IPS-20b (cell line): ENCODE measurements at regions not wholly inside any gene's neighbourhood (a gene's known extent, or its start where the extent isn't known, plus 50 kb on each side); places are given as distances from the start of the nearest gene placed in this dataset.

Experiments used
- H3K27ac ChIP-seq: one replicate; pipeline ENCODE4 v1.5.1; 2013; ENCODE audit warnings: low read length
- H3K27me3 ChIP-seq: 2 replicates; pipeline ENCODE4 v1.6.1; 2013; ENCODE audit warnings: mild to moderate bottlenecking, low read length, inconsistent platforms; ENCODE audit not compliant: insufficient read depth
- H3K36me3 ChIP-seq: 2 replicates; pipeline ENCODE4 v1.6.1; 2013; ENCODE audit warnings: low read depth, mild to moderate bottlenecking, inconsistent platforms, low read length, moderate library complexity; ENCODE audit not compliant: insufficient read depth
- H3K4me1 ChIP-seq: 2 replicates; pipeline ENCODE4 v1.6.1; 2013; ENCODE audit warnings: mild to moderate bottlenecking, control low read depth, inconsistent platforms, low read length, moderate library complexity; ENCODE audit not compliant: insufficient read depth
- H3K4me3 ChIP-seq: 2 replicates; pipeline ENCODE4 v1.5.1; 2013; ENCODE audit warnings: mild to moderate bottlenecking, low read length, inconsistent platforms
- H3K9ac ChIP-seq: 2 replicates; pipeline ENCODE4 v1.6.1; 2013; ENCODE audit warnings: low read depth, mild to moderate bottlenecking, inconsistent platforms, low read length, moderate library complexity
- H3K9me3 ChIP-seq: 2 replicates; pipeline ENCODE4 v1.6.1; 2013; ENCODE audit warnings: mild to moderate bottlenecking, low read depth, low read length, inconsistent platforms; ENCODE audit not compliant: insufficient read depth

GRCh38 chr3:69463531-69463930, 77.6 kb upstream of the FRMD4B start:
- H3K4me1 ChIP-seq: no peaks in the 10 kb centered on the region
- no peak overlapping the region for H3K9ac ChIP-seq
- H3K27me3 ChIP-seq: no peaks in the 10 kb centered on the region
- H3K4me3 ChIP-seq: no peak overlapping the region
- H3K36me3 ChIP-seq: no peaks in the 10 kb centered on the region
- no peaks in the 10 kb centered on the region for H3K9me3 ChIP-seq
- H3K27ac ChIP-seq: no peak overlapping the region

- Histone ChIP-seq H3K4me3 (no peak overlapping the region), H3K36me3 (no peaks in the 10 kb centered on the region), H3K27ac (no peak overlapping the region), H3K9ac (no peak overlapping the region), H3K27me3 (no peaks in the 10 kb centered on the region), H3K4me1 (no peaks in the 10 kb centered on the region), H3K9me3 (no peaks in the 10 kb centered on the region)
Measured at GRCh38 chr3:69462826-69463100, 76.9 kb upstream of the FRMD4B start.

DNA sequence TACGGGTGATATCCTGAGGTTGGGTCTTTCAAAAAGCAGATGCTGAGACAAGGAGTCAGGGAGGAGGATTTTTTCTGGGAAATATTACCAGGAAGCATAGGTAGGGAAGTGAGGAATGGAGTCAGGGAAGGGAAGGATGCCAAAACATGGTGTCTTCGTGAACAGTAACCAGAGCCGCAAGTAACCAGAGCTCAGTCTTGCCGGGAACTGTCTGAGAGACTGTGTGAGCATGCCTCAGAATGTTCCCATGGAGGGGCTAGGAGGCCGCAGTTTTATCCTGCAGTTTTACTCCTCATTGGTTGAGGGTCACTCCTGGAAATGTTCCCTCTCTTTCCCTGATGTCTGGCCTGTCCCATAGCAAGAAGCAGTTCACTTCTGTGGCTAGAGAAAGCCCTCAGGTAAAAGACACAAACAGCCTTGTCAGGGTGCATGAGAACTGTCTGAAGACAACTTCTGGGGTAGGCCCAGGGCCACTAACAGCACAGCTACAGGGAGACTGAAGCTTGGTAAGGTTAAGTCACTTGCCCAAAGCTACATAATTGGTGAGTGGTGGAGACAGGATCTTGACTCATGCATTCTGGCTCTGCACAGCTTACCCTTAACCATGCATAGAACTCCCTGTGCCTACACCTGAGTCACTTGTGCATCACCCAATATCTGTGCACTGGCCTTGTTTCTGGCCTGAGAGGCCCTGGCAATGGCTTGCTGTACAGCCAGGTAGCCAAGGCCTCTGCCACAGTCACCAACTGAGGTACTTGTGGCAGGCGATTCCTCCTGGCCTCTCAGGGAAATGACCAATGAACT, 76.3 kb upstream of the FRMD4B start:
- H3K4me1 ChIP-seq: no peaks in the 10 kb centered on the region
- H3K27me3 ChIP-seq: no peaks in the 10 kb centered on the region
- no peaks in the 10 kb centered on the region for H3K36me3 ChIP-seq
- H3K27ac ChIP-seq: no peak overlapping the region
- H3K9me3 ChIP-seq: no peaks in the 10 kb centered on the region
- H3K4me3 ChIP-seq: no peak overlapping the region
- H3K9ac ChIP-seq: no peak overlapping the region

DNA sequence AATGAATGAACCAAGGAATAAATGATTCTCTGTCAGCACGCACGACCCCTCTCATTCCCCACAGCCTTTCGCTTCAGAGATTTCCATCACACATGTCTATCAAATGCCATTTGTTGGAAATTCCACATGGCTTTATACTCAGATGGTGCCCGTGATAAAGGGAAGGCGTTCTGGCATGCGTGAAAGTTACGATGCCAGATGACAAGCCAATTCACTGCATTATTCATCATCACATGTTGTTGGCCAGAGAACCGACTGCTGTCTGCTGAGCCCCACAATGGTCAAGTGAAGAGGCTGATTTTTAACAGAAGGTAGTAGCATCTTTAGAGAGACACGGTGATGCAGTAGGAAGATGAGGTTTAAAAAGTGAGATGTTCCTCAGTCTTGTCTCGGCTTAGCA, 74.1 kb upstream of the FRMD4B start:
- Histone ChIP-seq H3K27ac (no peak overlapping the region), H3K9me3 (no peaks in the 10 kb centered on the region), H3K36me3 (no peaks in the 10 kb centered on the region), H3K27me3 (no peaks in the 10 kb centered on the region), H3K4me3 (no peak overlapping the region), H3K9ac (no peak overlapping the region), H3K4me1 (no peaks in the 10 kb centered on the region)

DNA sequence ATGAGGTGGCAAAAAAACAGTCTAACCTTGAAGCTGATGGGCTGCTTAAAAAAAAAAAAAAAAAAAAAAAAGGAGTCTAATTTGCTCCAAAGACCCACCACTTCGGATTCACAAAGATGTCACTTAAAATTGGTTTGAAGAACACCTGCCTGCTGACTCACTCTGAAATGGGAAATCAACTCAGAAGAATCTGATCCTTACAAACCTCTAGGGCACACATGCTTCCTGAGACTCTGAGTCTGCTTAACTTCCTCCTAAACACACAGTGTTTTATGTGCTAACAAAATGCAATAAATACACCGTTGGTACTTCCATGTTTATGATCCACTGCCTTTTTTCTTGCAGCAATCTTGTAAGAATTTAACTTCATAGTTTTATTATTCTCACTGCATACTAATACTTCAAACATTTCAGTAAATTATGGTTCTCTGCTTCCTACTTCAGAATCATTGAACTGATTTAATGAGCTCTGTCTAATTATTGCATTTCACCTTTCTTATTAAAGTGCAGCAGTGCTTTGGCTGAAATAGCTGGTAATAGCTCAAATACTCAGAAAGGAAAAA, 73.0 kb upstream of the FRMD4B start:
- H3K27ac ChIP-seq: no peak overlapping the region
- no peak overlapping the region for H3K4me3 ChIP-seq
- H3K4me1 ChIP-seq: no peaks in the 10 kb centered on the region
- no peaks in the 10 kb centered on the region for H3K27me3 ChIP-seq
- H3K36me3 ChIP-seq: no peaks in the 10 kb centered on the region
- H3K9me3 ChIP-seq: no peaks in the 10 kb centered on the region; the same call in 1 of the 2 replicates
- H3K9ac ChIP-seq: no peak overlapping the region

DNA sequence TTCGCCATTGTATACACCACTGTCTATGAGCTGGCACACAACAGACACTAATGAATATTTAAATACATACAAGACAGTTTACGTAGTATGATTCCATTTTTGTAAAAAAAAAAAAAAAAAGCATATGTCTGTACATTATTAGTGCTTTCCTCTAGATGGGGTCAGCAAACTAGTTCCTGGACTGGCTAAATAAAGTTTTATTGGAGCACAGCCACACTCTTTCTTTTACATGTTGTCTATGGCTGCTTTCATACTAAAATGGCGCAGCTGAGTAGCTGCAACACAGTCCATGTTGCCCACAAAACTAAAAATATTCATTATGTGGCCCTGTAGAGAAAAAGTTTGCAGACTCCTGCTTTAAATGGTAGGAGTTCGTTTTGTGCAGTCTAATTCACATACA, 70.7 kb upstream of the FRMD4B start:
- no peak overlapping the region for H3K9ac ChIP-seq
- no peaks in the 10 kb centered on the region for H3K27me3 ChIP-seq
- H3K27ac ChIP-seq: no peak overlapping the region
- H3K9me3 ChIP-seq: no peaks in the 10 kb centered on the region; the same call in 1 of the 2 replicates
- H3K4me1 ChIP-seq: no peaks in the 10 kb centered on the region
- no peaks in the 10 kb centered on the region for H3K36me3 ChIP-seq
- H3K4me3 ChIP-seq: no peak overlapping the region

- Histone ChIP-seq H3K4me3 (no peak overlapping the region), H3K4me1 (no peaks in the 10 kb centered on the region), H3K27me3 (no peaks in the 10 kb centered on the region), H3K27ac (no peak overlapping the region), H3K9me3 (no peaks in the 10 kb centered on the region; the same call in 1 of the 2 replicates), H3K9ac (no peak overlapping the region), H3K36me3 (no peaks in the 10 kb centered on the region)
Measured at GRCh38 chr3:69454204-69454787, 68.4 kb upstream of the FRMD4B start.

DNA sequence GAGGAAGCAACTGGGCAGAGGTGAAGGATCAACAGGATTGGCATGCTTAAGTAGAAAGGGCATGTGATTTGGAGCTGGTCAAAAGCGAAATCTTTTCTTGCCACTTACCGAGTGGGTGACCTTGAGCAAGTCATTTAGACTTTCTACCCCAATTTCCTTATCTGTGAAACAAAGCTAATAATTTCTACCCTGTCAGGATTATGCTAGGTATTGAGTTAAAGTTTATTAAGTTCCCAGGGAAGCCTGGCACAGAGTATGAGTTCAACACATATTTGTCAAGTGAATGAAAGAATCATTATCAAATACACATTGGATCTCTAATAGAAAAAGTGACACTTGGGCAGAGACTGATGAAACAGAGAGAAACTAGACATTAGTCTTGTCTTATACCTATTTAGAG, 66.4 kb upstream of the FRMD4B start:
- Histone ChIP-seq H3K27me3 (no peaks in the 10 kb centered on the region), H3K4me3 (no peak overlapping the region), H3K9me3 (no peaks in the 10 kb centered on the region; the same call in 1 of the 2 replicates), H3K27ac (no peak overlapping the region), H3K9ac (no peak overlapping the region), H3K4me1 (no peaks in the 10 kb centered on the region), H3K36me3 (no peaks in the 10 kb centered on the region)

DNA sequence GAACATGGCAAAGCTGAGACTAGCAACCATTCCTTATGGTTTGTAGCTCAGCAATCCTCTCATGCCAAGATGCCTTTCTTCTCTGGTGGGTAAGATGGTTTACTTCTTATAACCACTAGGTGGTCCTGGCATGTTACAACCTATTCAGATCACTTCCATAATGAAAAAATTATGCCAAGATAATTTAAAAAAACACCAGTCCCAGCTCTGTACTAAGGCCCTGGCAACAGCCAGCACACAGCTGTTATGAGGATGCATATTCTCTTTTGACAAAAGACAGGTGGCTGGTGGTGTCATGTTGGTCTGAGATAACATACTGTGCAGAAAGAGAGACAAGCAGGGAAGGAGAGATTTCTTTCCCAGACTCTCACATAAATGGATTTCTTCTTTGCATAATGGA, 65.7 kb upstream of the FRMD4B start:
- no peak overlapping the region for H3K27ac ChIP-seq
- no peak overlapping the region for H3K9ac ChIP-seq
- no peaks in the 10 kb centered on the region for H3K36me3 ChIP-seq
- H3K27me3 ChIP-seq: no peaks in the 10 kb centered on the region
- H3K4me1 ChIP-seq: no peaks in the 10 kb centered on the region
- no peaks in the 10 kb centered on the region; the same call in 1 of the 2 replicates for H3K9me3 ChIP-seq
- no peak overlapping the region for H3K4me3 ChIP-seq

DNA sequence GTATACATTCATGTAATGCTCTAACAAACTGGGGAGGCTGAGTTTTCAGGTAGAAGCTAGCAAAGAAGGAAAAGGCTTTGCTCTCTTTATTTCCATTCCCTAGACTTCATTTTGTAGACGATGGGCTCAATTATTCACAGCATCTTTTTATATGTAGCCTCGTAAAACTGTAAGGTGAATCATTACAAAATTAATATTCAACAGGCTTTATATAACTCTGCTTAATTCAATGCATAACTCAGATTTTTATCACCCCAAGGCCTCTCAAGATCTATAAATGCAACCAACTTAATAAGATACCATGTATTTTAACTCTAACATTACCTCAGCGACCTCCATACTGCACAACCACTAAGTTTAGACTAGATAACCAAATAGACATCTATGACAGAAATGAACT, 63.0 kb upstream of the FRMD4B start:
- Histone ChIP-seq H3K9me3 (no peaks in the 10 kb centered on the region), H3K36me3 (no peaks in the 10 kb centered on the region), H3K4me1 (no peaks in the 10 kb centered on the region), H3K27me3 (no peaks in the 10 kb centered on the region), H3K9ac (no peak overlapping the region), H3K27ac (no peak overlapping the region), H3K4me3 (no peak overlapping the region)

GRCh38 chr3:69446402-69447072, 60.6 kb upstream of the FRMD4B start:
- Histone ChIP-seq H3K27me3 (no peaks in the 10 kb centered on the region), H3K9me3 (no peaks in the 10 kb centered on the region), H3K9ac (no peak overlapping the region), H3K27ac (no peak overlapping the region), H3K4me3 (no peak overlapping the region), H3K4me1 (peaks cover 2% of the 10 kb centered on the region; the same call in 1 of the 2 replicates), H3K36me3 (no peaks in the 10 kb centered on the region)

GRCh38 chr3:69445498-69445897, 59.6 kb upstream of the FRMD4B start:
- H3K4me1 ChIP-seq: peaks cover 2% of the 10 kb centered on the region; the same call in 1 of the 2 replicates
- H3K9ac ChIP-seq: no peak overlapping the region
- no peaks in the 10 kb centered on the region for H3K27me3 ChIP-seq
- H3K9me3 ChIP-seq: no peaks in the 10 kb centered on the region
- no peak overlapping the region for H3K27ac ChIP-seq
- H3K36me3 ChIP-seq: no peaks in the 10 kb centered on the region
- H3K4me3 ChIP-seq: no peak overlapping the region
